GM23248 (cell line): ENCODE measurements at regions not wholly inside any gene's neighbourhood (a gene's known extent, or its start where the extent isn't known, plus 50 kb on each side); places are given as distances from the start of the nearest gene placed in this dataset.

ENCODE experiments used
- DNase-seq: peaks from one replicate; pipeline ENCODE4 v3.0.0-alpha.2; 2015
- H2AFZ ChIP-seq: fragments of 200-600 bp; sonication (generic); 2 replicates; pipeline ENCODE4 v1.6.1; 2016; ENCODE audit warnings: antibody characterized with exemption
- H3F3A ChIP-seq: fragments of 200-600 bp; sonication (generic); 2 replicates; pipeline ENCODE4 v1.6.1; 2016; ENCODE audit warnings: mild to moderate bottlenecking, antibody characterized with exemption, mixed run types; ENCODE audit not compliant: insufficient read depth
- H3K27ac ChIP-seq: fragments of 200-600 bp; sonication (generic); 2 replicates; pipeline ENCODE4 v1.5.1; 2016; ENCODE audit warnings: mild to moderate bottlenecking
- H3K27me3 ChIP-seq: fragments of 200-600 bp; sonication (generic); replicated peaks from 2 replicates; pipeline ENCODE4 v1.6.1; 2016; ENCODE audit warnings: mild to moderate bottlenecking; ENCODE audit not compliant: insufficient read depth
- H3K36me3 ChIP-seq: fragments of 200-600 bp; sonication (generic); 2 replicates; pipeline ENCODE4 v1.6.1; 2016; ENCODE audit warnings: low read depth, mild to moderate bottlenecking
- H3K4me1 ChIP-seq: fragments of 200-600 bp; sonication (generic); 2 replicates; pipeline ENCODE4 v1.6.1; 2016; ENCODE audit warnings: mild to moderate bottlenecking; ENCODE audit not compliant: insufficient read depth
- H3K4me2 ChIP-seq: fragments of 200-600 bp; sonication (generic); one replicate; pipeline ENCODE4 v1.6.1; 2016; ENCODE audit warnings: mild to moderate bottlenecking; ENCODE audit not compliant: unreplicated experiment
- H3K4me3 ChIP-seq: fragments of 200-600 bp; sonication (generic); 2 replicates; pipeline ENCODE4 v1.5.1; 2016; ENCODE audit warnings: mild to moderate bottlenecking
- H3K79me2 ChIP-seq: fragments of 200-600 bp; sonication (generic); 2 replicates; pipeline ENCODE4 v1.6.1; 2016; ENCODE audit warnings: mild to moderate bottlenecking; ENCODE audit not compliant: insufficient read depth
- H3K9ac ChIP-seq: fragments of 200-600 bp; sonication (generic); 2 replicates; pipeline ENCODE4 v1.6.1; 2016; ENCODE audit warnings: mild to moderate bottlenecking
- H3K9me2 ChIP-seq: fragments of 200-600 bp; sonication (generic); 2 replicates; pipeline ENCODE4 v1.6.1; 2016; ENCODE audit warnings: mixed run types, mild to moderate bottlenecking, moderate library complexity; ENCODE audit not compliant: insufficient read depth
- H3K9me3 ChIP-seq: fragments of 200-600 bp; sonication (generic); one replicate; pipeline ENCODE4 v1.6.1; 2017; ENCODE audit warnings: low read depth
- H4K20me1 ChIP-seq: fragments of 200-600 bp; sonication (generic); 2 replicates; pipeline ENCODE4 v1.6.0; 2016; ENCODE audit not compliant: insufficient read depth
- EZH2 ChIP-seq: fragments of 200-600 bp; sonication (generic); IDR thresholded peaks from 2 replicates; pipeline ENCODE4 v1.6.1; 2018; ENCODE audit warnings: antibody characterized with exemption, mild to moderate bottlenecking; ENCODE audit not compliant: insufficient read depth, poor library complexity, severe bottlenecking
- EZH2phosphoT487 ChIP-seq: fragments of 200-600 bp; sonication (generic); IDR thresholded peaks from 2 replicates; pipeline ENCODE4 v1.6.1; 2018; ENCODE audit warnings: antibody characterized with exemption, moderate library complexity, mild to moderate bottlenecking, low read depth; ENCODE audit not compliant: insufficient read depth
- WGBS, 2 experiments: methylation state at CpG; one replicate each; pipeline ENCODE4 v1.1.6; 2015 to 2017; ENCODE audit warnings: low lambda C conversion rate in 2 of 2, low coverage in 1 of 2; ENCODE audit errors: missing lambda C conversion rate in 2 of 2; 5-methylcytosine and 5-hydroxymethylcytosine counted together
- in situ Hi-C: fragments of 300-500 bp; cut with MboI; formaldehyde crosslinking; loops from 2 replicates; pipeline ENCODE4 v1.15.0; 2020

DNA sequence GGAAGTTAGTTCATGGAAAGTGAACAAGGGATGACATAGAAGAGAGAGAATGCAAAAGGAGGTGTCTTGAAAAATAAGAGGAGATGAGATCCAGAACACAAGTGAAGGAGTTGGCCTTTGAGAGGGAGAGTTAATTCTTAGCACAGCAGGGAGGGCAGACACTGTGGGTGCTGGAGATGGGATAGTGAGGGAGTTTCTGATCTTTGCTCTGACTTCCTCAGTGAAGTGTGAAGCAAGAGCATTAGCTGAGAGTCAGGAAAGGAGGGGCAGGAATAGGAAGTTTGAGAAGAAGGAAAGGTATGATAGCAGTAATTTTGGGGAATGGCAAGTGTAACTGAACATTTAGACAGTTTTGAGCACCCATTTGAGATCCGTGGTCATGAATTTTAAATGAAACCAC, 75.8 kb upstream of the COCH start:
- Histone ChIP-seq H3K9me3 (no peaks in the 10 kb centered on the region), H2AFZ (no peak overlapping the region), H3K79me2 (no peaks in the 10 kb centered on the region), H3K4me2 (no peak overlapping the region), H4K20me1 (no peaks in the 10 kb centered on the region), H3K4me1 (no peaks in the 10 kb centered on the region), H3K27me3 (peaks cover 7% of the 10 kb centered on the region; the same call in 1 of the 2 replicates), H3K9ac (no peak overlapping the region), H3K4me3 (no peak overlapping the region), H3K36me3 (no peaks in the 10 kb centered on the region), H3F3A (no peaks in the 10 kb centered on the region), H3K27ac (no peak overlapping the region), H3K9me2 (no peaks in the 10 kb centered on the region)
- WGBS, 2 experiments, result 50 to 54% methylated on average over 1 of the region's 1 CpG
- in situ Hi-C loops, result no loop called here
- TF ChIP-seq EZH2phosphoT487 (no peak), EZH2 (no peak)
- no peak for DNase-seq

DNA sequence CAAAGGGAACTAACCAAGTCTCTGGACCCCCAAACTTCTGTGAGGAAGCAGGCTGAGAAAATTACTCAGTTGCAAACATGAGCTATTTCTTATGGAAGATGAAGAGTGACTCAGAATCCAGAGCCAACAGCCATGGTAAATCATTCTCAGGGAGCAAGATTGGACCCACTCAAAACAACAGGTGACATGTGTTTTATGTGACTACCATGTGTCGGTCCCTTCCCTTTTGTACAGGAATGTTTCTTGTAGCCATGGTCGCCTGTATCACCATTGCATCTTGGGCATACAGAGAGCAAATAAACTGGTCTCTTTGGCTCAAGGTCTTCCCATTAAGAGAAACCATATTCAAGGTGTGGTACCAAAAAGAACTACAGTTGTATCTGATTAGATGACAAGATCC, 75.4 kb upstream of the COCH start:
- TF ChIP-seq EZH2phosphoT487 (no peak), EZH2 (no peak)
- H2AFZ ChIP-seq, result no peak overlapping the region
- H3K36me3 ChIP-seq, result no peaks in the 10 kb centered on the region
- no peak overlapping the region for H3K4me2 ChIP-seq
- no peak for DNase-seq
- no peak overlapping the region for H3K4me3 ChIP-seq
- peaks cover 7% of the 10 kb centered on the region; the same call in 1 of the 2 replicates for H3K27me3 ChIP-seq
- H3K27ac ChIP-seq, result no peak overlapping the region
- H3K9me3 ChIP-seq, result no peaks in the 10 kb centered on the region
- in situ Hi-C loops, result no loop called here
- H3K9ac ChIP-seq, result no peak overlapping the region
- H4K20me1 ChIP-seq, result no peaks in the 10 kb centered on the region
- no peaks in the 10 kb centered on the region for H3K79me2 ChIP-seq
- 22 to 31% methylated on average over 2 of the region's 2 CpGs for WGBS, 2 experiments
- H3F3A ChIP-seq, result no peaks in the 10 kb centered on the region
- no peaks in the 10 kb centered on the region for H3K4me1 ChIP-seq
- H3K9me2 ChIP-seq, result no peaks in the 10 kb centered on the region

DNA sequence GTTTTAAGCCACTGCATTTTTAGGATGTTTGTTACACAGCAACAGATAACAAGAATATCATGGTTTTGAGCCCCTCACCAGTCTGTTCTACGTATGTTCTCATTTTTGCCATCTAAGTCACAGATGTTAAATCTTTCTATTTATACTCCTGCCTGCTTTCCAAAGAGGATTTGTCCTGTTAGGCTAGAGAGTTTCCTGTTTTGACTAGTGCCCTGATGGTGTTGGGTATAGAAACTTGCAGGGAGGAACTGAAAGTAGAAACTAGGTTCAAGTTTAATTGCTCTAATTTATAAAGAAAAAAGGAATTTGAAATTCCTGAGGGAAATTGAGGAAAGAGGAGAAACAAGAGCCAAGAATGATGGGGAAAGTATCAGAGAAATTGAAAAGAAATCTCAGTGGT, 74.4 kb upstream of the COCH start:
- Histone ChIP-seq H3K79me2 (no peaks in the 10 kb centered on the region), H3K27ac (no peak overlapping the region), H3K9ac (no peak overlapping the region), H3K27me3 (peaks cover 7% of the 10 kb centered on the region; the same call in 1 of the 2 replicates), H3K4me3 (no peak overlapping the region), H3K4me1 (no peaks in the 10 kb centered on the region), H3K4me2 (no peak overlapping the region), H3K9me2 (no peaks in the 10 kb centered on the region), H4K20me1 (no peaks in the 10 kb centered on the region), H3K9me3 (no peaks in the 10 kb centered on the region), H2AFZ (no peak overlapping the region), H3F3A (no peaks in the 10 kb centered on the region), H3K36me3 (no peaks in the 10 kb centered on the region)
- TF ChIP-seq EZH2 (no peak), EZH2phosphoT487 (no peak)
- in situ Hi-C loops, result no loop called here
- 2 to 6% methylated on average over 1 of the region's 1 CpG for WGBS, 2 experiments
- DNase-seq, result no peak

DNA sequence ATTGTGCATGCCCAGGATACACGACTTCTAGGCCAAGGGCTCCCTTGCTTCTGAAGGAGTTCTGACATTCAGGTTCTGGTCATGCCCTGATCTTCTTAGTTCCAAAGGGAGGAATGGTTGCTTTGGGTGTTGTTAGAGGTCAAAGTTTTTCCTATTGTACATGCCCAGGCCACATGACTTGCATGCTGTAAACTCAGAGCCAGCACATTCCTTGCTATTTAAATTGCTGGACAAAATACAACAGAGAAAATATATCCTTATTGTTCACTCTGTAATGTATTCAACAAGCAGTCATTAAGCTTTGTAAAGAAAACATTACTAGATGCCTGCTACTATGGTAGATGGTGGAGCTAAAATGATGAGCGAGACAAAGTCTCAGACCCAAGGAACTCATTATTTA, 71.2 kb upstream of the COCH start:
- no peak overlapping the region for H3K4me2 ChIP-seq
- TF ChIP-seq EZH2phosphoT487 (no peak), EZH2 (no peak)
- in situ Hi-C loops, result no loop called here
- no peaks in the 10 kb centered on the region for H3K9me2 ChIP-seq
- H3K27me3 ChIP-seq, result no peaks in the 10 kb centered on the region; the same call in 1 of the 2 replicates
- H3F3A ChIP-seq, result no peaks in the 10 kb centered on the region
- H3K27ac ChIP-seq, result no peak overlapping the region
- H2AFZ ChIP-seq, result no peak overlapping the region
- H3K36me3 ChIP-seq, result no peaks in the 10 kb centered on the region
- no peaks in the 10 kb centered on the region for H3K9me3 ChIP-seq
- H3K4me1 ChIP-seq, result no peaks in the 10 kb centered on the region
- no peak overlapping the region for H3K9ac ChIP-seq
- H4K20me1 ChIP-seq, result no peaks in the 10 kb centered on the region
- no peaks in the 10 kb centered on the region for H3K79me2 ChIP-seq
- no peak for DNase-seq
- H3K4me3 ChIP-seq, result no peak overlapping the region
- 36 to 45% methylated on average over 2 of the region's 2 CpGs for WGBS, 2 experiments

DNA sequence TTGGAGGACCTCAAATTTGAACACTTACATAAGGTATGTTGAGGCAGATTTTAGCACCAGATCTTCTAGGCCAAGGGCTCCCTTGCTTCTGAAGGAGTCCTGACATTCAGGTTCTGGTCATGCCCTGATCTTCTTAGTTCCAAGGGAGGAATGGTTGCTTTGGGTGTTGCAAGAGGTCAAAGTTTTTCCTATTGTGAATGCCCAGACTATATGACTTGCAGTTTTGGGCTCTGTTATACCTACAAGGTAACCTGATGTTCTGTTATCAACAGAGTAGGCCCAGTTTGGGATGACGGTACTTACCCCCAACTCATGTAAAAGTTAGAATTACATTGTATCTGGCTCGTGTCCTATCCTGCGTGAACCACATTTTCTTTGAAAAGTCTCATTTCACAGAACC, 69.1 kb upstream of the COCH start:
- no peak overlapping the region for H3K27ac ChIP-seq
- in situ Hi-C loops, result no loop called here
- DNase-seq, result no peak
- no peaks in the 10 kb centered on the region; the same call in 1 of the 2 replicates for H3K27me3 ChIP-seq
- no peaks in the 10 kb centered on the region for H3K36me3 ChIP-seq
- H3K9ac ChIP-seq, result no peak overlapping the region
- no peaks in the 10 kb centered on the region for H3F3A ChIP-seq
- no peaks in the 10 kb centered on the region for H3K79me2 ChIP-seq
- WGBS, 2 experiments, result 47 to 55% methylated on average over 3 of the region's 3 CpGs
- H3K9me2 ChIP-seq, result no peaks in the 10 kb centered on the region
- H3K4me2 ChIP-seq, result no peak overlapping the region
- no peaks in the 10 kb centered on the region for H3K4me1 ChIP-seq
- H2AFZ ChIP-seq, result no peak overlapping the region
- H3K9me3 ChIP-seq, result no peaks in the 10 kb centered on the region
- no peaks in the 10 kb centered on the region for H4K20me1 ChIP-seq
- TF ChIP-seq EZH2, result no peak
- no peak for TF ChIP-seq EZH2phosphoT487
- H3K4me3 ChIP-seq, result no peak overlapping the region
